Choroid plexus epithelial cell (primary cell): ENCODE measurements at regions not wholly inside any gene's neighbourhood (a gene's known extent, or its start where the extent isn't known, plus 50 kb on each side); places are given as distances from the start of the nearest gene placed in this dataset.
A peak's percentile ranks its signal among the peaks of the same experiment; 100 is the strongest.

Experiments used
- DNase-seq: peaks from one replicate; pipeline ENCODE4 v3.0.0-alpha.2; 2010; ENCODE audit warnings: low read depth
- H3K4me3 ChIP-seq: 2 replicates; pipeline ENCODE4 v1.5.1; 2011; ENCODE audit warnings: low read depth, mild to moderate bottlenecking, control low read depth, low read length, moderate library complexity
- TF ChIP-seq, protein P1 (sequence below): conservative IDR thresholded peaks from 2 replicates; pipeline ENCODE4 v1.5.1; 2011; ENCODE audit warnings: low read depth, mild to moderate bottlenecking, control low read depth, inconsistent platforms, low read length, moderate library complexity

DNA sequence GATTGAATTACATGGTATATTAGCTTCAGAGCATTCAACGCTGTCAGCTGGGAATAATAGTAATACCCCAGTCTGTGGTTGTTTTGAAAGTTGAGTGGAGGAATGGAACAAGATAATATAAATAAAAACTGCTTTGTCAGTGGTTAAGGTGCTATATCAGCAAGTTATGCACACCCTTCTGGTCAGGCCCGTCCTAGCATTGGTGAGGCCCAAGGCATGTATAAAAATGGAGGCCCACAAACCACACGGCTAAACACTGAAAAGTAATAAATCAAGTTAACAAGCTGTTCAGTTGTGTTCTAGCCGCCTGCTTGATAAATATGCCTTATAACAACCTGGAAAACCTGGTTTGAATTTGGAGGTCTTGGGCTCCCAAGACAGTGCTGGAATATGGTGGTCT is 77.4 kb downstream of the PSMG1 start:
- TF ChIP-seq, protein P1, sequence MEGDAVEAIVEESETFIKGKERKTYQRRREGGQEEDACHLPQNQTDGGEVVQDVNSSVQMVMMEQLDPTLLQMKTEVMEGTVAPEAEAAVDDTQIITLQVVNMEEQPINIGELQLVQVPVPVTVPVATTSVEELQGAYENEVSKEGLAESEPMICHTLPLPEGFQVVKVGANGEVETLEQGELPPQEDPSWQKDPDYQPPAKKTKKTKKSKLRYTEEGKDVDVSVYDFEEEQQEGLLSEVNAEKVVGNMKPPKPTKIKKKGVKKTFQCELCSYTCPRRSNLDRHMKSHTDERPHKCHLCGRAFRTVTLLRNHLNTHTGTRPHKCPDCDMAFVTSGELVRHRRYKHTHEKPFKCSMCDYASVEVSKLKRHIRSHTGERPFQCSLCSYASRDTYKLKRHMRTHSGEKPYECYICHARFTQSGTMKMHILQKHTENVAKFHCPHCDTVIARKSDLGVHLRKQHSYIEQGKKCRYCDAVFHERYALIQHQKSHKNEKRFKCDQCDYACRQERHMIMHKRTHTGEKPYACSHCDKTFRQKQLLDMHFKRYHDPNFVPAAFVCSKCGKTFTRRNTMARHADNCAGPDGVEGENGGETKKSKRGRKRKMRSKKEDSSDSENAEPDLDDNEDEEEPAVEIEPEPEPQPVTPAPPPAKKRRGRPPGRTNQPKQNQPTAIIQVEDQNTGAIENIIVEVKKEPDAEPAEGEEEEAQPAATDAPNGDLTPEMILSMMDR = peak; percentile 26
- DNase-seq = peak; percentile 31

DNA sequence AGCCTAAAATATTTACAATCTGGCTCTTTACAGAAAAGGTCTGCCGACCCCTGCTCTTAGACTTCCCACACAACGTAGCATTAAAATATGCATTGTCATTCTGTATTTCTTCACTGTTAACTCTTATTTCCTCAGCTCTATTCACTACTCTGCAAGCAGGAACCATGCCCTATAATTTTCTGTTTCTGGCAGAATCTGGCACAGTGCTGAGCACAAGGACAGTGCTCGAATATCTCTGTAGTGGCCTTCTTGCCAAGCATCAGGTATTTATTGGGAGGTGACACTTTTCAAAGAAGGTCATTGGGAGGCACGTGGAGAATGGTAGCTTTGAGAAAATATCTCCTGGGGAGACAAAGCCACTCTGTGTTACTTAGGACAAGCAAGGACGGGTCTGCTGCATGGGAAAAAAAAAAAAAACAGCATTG is 77.9 kb downstream of the PSMG1 start:
- H3K4me3 ChIP-seq = no peak overlapping the region
- peak; percentile 50 for DNase-seq

More for the DNA sequence above, 77.4 kb downstream of the PSMG1 start:
- H3K4me3 ChIP-seq = no peak overlapping the region

DNA sequence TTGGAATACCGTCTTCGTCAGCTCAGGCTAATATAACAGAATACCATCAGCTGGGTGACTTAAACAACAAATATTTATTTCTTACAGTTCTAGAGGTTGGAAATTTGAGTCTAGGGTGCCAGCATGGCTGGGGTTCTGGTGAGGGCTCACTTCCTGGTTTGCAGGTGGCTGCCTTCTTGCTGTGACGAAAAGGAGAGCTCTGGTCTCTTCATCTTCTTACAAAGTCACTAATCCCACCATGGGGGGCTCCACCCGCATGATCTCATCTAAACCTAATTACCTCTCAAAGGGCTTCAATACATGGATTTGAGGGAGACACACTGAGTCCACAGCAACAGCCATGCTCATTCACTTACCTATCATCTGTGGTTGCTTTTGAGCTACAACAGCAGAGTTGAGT is 78.3 kb downstream of the PSMG1 start:
- TF ChIP-seq, protein P1 = no peak
- DNase-seq = no peak
- H3K4me3 ChIP-seq = no peak overlapping the region

More for the DNA sequence above, 77.9 kb downstream of the PSMG1 start:
- TF ChIP-seq, protein P1 = no peak

DNA sequence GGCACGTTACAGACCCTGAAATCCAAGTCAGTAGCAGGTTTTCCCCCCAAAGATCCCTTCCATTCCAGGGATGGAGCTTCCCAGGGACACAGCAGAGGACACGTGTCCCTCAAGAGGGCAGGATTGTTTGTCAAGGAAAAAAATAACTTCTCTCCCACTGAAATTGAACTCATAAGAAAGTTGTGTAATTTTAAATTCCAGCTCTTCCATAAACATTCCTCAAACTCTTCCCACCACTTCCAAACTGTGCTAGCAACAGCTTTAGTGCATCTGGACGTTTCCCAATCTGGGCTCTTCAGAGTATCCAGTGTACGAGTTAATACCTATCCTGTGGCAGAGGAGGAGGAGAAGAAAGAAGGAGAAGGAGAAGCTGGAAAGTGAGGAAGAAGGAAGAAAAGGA is 79.6 kb downstream of the PSMG1 start:
- TF ChIP-seq, protein P1 = no peak
- no peak for DNase-seq
- no peak overlapping the region for H3K4me3 ChIP-seq

DNA sequence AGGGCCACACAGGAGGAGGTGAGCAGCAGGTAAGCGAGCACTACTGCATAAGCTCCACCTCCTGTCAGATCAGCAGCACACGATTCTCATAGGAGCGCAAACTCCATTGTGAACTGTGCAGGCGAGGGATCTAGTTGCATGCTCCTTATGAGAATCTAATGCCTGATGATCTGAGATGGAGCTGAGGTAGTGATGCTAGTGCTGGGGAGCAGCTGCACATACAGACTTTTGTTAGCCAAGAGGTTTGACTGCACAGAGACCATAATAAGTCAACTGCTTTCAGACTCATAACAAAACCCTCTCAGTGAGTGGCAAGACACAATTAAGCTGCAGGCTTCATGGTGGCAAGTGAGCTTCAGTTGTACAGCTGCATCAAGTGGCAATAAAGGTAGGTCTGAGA is 83.4 kb downstream of the PSMG1 start:
- TF ChIP-seq, protein P1 = no peak
- DNase-seq = no peak
- H3K4me3 ChIP-seq = no peak overlapping the region

DNA sequence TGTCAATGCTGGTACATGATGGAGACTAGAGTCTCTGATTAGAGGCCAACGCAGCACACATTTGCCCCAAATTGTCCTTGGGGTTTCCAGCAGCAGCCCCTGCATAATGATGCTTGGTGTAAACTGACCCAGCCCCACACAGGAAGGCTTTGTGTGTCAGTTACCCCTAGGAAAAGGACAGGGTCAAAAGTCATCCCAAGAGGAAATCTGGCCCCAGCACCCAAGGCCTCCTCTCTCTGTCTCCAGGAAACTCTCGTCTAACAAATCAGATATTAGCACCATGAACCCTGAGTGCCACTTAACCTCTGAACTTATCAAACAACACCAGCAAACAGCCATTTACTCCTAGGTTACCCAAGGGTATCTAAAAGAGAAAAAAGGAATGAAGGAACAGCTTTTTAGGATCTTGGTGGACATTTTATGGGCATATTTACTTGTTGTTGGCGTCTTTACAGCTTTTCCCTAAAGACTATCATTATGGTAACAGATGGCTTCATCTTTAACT is 84.5 kb downstream of the PSMG1 start:
- no peak overlapping the region for H3K4me3 ChIP-seq
- no peak for DNase-seq
- TF ChIP-seq, protein P1 = no peak

DNA sequence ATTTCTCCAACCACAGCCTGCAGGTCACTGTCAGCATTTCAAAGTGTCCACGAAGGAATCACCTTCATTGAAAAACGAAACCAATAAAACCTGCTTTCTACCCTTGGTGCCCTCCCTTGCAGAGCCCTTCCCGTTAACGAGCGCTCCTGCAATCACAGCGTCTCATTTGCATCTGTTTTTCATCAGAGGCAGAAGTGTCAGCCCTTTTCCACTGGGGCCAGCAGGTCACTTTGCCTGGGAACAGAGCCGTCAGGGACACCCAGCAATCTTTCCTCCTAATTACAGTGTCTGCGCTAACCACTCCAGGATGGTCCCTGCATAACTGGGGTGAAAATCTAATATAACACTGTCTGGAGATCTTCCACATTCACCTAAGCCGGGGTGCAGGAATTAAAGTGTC is 85.3 kb downstream of the PSMG1 start:
- H3K4me3 ChIP-seq = no peak overlapping the region

More for the DNA sequence above, 85.3 kb downstream of the PSMG1 start:
- DNase-seq = no peak
- TF ChIP-seq, protein P1 = no peak
